ENCODE measurements at regions not wholly inside any gene's neighbourhood (a gene's known extent, or its start where the extent isn't known, plus 50 kb on each side); places are given as distances from the start of the nearest gene placed in this dataset.

DNA sequence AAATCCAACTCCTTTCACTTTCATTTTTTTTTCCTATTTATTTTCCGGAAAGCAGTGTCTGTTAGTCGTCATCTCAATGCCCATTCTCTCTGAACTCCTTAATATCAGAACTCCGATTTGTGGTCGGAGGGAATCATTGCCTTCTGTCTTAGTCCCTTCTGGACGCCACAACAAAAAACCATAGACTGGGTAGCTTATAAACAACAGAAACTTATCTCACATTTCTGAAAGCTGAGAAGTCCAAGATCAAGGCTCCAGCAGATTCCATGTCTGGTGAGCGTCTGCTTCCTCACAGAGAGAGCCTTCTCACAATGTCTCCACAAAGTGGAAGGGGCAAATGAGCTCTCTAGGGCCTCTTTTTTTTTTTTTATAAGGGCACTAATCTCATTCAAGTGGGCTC, 296.6 kb upstream of the CDH11 start:
- TF ChIP-seq NRF1 (IDR thresholded peaks at IDR 0.05; ENCODE audit: low read depth, low read length) (no peak), POLR2A (IDR thresholded peaks at IDR 0.05; ENCODE audit: control extremely low read depth in 1 of 2, low read depth in 2 of 2, low read length in 2 of 2) (no peak), BACH1 (IDR thresholded peaks at IDR 0.05; ENCODE audit: low read length) (no peak), HDAC2 (IDR thresholded peaks at IDR 0.05; ENCODE audit: borderline replicate concordance in 1 of 2, low read depth in 2 of 2, low read length in 2 of 2) (no peak), POLR2AphosphoS5 (IDR thresholded peaks at IDR 0.05; ENCODE audit: low read depth, low read length) (no peak), CHD7 (IDR thresholded peaks at IDR 0.05; ENCODE audit: insufficient replicate concordance, low read length) (no peak)
- TF ChIP-seq, protein P1, sequence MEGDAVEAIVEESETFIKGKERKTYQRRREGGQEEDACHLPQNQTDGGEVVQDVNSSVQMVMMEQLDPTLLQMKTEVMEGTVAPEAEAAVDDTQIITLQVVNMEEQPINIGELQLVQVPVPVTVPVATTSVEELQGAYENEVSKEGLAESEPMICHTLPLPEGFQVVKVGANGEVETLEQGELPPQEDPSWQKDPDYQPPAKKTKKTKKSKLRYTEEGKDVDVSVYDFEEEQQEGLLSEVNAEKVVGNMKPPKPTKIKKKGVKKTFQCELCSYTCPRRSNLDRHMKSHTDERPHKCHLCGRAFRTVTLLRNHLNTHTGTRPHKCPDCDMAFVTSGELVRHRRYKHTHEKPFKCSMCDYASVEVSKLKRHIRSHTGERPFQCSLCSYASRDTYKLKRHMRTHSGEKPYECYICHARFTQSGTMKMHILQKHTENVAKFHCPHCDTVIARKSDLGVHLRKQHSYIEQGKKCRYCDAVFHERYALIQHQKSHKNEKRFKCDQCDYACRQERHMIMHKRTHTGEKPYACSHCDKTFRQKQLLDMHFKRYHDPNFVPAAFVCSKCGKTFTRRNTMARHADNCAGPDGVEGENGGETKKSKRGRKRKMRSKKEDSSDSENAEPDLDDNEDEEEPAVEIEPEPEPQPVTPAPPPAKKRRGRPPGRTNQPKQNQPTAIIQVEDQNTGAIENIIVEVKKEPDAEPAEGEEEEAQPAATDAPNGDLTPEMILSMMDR (IDR thresholded peaks at IDR 0.05; ENCODE audit: control extremely low read depth in 1 of 3, insufficient read depth in 1 of 3, low read depth in 1 of 3, low read length in 3 of 3): no peak
- TF ChIP-seq, protein P2, sequence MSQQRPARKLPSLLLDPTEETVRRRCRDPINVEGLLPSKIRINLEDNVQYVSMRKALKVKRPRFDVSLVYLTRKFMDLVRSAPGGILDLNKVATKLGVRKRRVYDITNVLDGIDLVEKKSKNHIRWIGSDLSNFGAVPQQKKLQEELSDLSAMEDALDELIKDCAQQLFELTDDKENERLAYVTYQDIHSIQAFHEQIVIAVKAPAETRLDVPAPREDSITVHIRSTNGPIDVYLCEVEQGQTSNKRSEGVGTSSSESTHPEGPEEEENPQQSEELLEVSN (IDR thresholded peaks at IDR 0.05): no peak
- TF ChIP-seq, protein P3, sequence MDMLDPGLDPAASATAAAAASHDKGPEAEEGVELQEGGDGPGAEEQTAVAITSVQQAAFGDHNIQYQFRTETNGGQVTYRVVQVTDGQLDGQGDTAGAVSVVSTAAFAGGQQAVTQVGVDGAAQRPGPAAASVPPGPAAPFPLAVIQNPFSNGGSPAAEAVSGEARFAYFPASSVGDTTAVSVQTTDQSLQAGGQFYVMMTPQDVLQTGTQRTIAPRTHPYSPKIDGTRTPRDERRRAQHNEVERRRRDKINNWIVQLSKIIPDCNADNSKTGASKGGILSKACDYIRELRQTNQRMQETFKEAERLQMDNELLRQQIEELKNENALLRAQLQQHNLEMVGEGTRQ (IDR thresholded peaks at IDR 0.05; ENCODE audit: low read length): no peak

Data from H1 (cell line).